ENCODE measurements at regions not wholly inside any gene's neighbourhood (a gene's known extent, or its start where the extent isn't known, plus 50 kb on each side); places are given as distances from the start of the nearest gene placed in this dataset.

- DNase-seq = no peak
Measured at GRCh38 chr3:177429771-177430170, 232.5 kb upstream of the TBL1XR1 start.

DNA sequence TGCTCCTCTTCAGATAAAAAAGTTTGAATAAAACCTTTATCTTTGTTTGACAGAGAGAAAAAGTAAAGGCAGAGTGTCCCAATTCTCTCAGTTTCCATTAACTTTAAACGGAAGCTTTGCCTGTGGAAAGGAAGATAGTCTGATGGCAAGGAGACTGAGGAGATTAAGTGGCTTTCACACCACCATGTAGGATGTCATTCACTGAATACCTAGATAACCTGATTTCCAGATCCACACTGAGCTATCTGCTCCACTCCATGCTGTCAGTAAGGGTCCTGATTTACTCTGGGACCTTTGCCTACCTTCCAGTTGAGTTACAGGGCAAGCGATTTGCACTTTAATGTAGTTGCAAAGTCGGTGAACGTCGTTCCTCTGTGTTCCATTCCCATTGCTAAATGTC, 233.4 kb upstream of the TBL1XR1 start:
- DNase-seq = no peak

GRCh38 chr3:177431525-177432176, 234.4 kb upstream of the TBL1XR1 start:
- DNase-seq = no peak

DNA sequence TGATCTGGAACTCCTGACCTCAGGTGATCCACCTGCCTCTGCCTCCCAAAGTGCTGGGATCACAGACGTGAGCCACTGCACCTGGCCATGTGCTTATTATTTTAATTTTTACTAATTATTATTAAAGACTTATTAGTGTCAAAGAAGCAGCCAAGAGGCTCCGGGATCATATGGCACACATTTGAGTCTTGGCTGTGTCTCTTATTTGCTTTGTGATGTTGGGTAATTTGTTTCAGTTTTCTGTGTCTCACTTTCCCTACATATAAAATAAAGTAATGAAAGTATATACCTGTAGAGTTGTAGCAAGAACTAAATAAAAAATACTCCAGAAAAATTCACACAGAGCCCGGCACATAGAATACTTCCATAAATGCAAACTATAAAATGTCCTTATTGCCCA, 238.0 kb upstream of the TBL1XR1 start:
- no peak for DNase-seq

- no peak for DNase-seq
Measured at GRCh38 chr3:177437513-177438337, 240.4 kb upstream of the TBL1XR1 start.

DNA sequence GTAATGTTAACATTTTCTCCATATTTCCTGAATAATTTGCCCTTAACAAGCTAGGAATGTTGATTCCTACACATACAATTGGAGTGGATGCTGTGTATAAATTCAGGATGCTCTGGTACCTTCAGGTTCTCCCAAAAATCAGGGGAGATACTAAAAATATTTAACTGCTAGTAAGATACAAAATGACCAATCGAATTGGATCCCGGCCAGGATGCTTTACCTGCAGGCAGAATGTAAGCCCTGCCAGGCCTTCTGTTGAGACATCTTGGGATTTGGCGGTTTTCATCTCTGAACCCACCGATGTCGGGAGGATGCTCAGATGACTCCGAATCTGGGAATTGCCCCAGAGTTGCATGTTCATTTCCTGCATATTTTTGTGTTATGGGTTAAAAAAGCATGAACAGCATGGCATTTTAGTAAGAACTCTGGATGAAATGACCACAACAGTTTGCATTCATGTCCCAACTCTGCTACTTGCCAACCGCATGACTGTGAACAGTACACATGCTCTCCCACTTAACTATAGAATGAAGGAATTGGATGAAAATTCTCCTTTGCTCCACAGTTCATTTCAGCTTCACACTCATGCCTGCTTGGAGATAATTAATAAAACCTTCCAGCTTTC, 241.4 kb upstream of the TBL1XR1 start:
- no peak for DNase-seq

GRCh38 chr3:177439694-177440269, 242.5 kb upstream of the TBL1XR1 start:
- no peak for DNase-seq

DNA sequence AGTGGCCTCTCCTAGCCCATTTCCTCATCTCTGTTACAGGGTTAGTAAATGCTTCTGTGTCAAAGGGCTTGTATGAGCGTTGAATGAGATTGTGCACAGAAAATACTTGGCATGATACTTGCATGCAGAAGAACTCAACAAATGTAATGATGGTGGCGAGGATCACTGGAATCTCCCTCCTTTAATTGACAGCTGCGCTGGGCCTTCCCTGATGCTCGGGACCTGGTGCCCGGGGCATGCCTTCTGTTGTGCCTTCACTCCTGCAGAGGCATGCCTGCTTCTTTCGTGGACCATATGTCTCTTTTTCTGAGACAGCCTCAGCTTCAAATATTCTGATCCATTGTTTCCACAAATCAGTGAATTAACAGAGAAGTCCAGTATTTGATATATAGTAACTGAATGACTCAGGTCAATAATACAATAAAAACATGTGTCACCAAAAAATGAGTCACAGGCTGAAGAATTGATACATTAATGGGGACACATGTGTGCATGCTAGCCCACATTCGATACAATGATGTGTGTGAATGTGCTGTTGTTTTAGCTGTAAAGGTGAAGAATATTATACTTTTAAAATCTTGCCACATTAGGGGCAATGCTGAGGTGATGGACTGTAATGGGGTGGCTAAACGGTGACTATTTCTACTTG, 243.3 kb upstream of the TBL1XR1 start:
- DNase-seq = no peak

DNA sequence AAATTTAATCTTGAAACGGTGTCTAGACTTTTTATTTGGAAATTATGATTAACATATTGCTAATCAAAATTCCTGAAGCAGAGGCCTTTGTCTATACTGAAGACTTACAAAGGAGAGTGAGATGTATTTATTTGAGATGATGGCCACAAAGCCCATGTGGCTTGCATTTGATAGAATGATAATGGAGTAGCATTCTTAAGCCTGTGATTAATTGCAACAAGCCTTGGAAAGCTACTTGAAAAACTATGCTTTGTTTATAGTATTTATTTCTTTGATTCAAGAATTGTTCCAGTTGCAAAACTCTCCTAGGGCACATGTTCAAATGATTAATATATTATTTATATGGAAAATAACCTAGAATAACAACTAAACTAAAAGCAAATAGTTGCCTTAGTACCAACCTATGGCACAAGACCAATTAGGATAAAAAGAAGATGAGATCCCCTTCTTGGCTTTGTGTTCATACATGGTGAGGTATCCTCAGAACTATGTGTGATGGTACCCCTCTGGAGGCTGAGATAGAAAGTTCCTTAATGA, 244.1 kb upstream of the TBL1XR1 start:
- DNase-seq = no peak

- DNase-seq = peak in 1 of 3 donors; percentile 66
Measured at GRCh38 chr3:177441813-177442646, 244.7 kb upstream of the TBL1XR1 start.

- no peak for DNase-seq
Measured at GRCh38 chr3:177443469-177443868, 246.2 kb upstream of the TBL1XR1 start.

DNA sequence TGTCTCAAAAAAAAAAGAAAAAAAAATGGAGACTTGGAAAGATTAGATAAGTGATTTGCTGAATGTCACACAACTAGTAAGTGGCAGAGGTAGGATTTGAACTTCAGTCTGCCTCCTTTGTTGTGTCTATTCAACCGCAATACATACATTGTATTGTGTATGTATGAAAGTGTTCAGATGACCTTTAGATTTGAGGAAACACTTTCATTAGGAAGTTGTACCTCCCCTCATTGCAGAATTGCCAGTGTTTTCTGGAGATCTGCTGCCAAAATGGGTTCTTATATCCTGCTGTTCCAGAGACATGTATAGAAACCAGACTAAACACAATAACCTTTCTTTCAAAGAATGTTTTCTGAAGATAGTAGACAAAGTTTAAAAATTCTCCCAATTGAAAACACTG, 247.4 kb upstream of the TBL1XR1 start:
- no peak for DNase-seq

DNA sequence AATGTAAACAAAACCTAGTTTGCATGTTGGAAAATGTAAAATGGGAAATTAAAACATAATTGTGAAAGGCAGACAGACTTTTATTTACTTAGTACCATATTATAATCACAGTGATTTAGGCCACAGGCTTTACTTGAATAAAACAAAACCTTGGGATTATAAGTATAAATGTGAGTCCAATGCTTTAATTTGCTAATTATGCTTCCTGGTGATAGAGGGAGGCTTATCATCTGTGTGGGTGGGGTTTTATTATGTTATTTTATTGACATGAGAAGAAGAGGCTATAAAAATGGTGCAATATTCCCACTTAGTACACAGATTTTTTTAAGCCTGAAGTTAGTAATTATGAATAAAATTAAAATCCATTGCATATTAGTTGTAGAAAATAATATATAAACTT, 248.3 kb upstream of the TBL1XR1 start:
- DNase-seq = no peak

DNA sequence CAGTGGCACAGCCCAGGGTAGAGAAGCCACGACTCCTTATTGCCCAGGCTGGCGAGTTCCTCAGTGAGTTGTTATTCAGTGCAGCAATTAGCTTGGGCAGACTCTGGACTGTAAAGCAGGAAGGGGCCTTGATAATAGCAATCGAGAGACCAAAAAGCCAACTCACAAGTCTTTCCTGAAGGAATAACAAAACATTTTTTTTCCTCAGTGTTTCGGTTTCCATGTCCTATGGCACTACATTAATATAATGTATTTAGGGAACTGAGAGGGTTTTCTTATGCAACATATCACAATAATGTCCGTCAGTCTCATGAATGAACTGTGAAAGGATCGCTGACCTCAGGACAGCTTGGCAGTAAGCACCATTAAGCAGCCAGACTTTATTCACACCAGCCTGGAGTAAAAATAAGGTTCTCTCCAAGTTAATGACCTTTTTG, 248.9 kb upstream of the TBL1XR1 start:
- no peak for DNase-seq

- DNase-seq = no peak
Measured at GRCh38 chr3:177447938-177448337, 250.7 kb upstream of the TBL1XR1 start.

DNA sequence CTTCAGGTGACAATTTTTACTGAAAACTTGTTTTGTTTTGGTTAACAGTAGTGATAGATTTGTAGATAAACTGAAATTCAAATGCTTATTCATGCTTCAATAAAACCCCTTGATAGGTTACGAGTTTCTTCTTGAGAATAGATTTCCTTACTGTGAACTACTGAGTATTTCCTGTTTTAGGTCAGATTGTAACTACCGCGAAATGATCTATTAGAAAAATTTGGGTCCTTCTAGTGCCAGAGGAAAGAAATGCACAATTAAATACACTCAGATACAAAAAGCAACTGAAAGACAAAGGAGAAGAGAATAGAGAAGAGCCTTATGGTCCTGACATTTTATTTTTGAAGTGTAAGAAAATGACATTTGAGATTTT, 251.7 kb upstream of the TBL1XR1 start:
- no peak for DNase-seq

DNA sequence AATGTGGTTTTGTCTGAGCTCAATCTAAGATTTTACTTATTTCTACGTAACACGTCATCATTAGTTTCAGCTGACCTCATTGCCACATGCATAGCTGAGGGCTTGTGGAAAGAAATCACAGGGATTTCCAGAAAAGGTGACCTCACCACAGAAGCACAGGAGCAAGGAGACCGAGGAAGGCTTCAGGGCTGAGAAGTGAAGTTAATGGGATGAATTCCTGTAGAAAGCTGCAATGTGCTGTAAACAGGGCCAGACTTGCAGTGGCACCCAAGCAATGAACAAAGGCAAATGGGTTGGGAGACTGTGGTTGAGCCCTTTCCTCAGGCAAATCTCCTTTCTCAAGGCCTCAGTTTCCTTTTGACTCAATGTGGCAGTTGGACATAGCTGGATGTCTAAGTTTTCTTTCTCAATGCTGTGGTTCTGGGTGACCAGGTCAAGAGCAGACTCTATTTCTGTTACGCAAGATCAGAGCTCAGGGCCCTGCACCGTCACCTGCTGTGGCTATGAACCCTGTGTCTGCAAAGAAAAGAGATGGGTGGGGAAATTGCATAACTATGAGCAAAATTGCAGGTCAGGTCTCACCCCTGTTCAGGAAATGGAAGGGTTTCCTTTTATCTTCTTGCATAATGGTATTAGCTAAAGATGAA, 252.2 kb upstream of the TBL1XR1 start:
- no peak for DNase-seq

GRCh38 chr3:177451301-177451750, 254.0 kb upstream of the TBL1XR1 start:
- DNase-seq = peak in 1 of 3 donors; percentile 43

DNA sequence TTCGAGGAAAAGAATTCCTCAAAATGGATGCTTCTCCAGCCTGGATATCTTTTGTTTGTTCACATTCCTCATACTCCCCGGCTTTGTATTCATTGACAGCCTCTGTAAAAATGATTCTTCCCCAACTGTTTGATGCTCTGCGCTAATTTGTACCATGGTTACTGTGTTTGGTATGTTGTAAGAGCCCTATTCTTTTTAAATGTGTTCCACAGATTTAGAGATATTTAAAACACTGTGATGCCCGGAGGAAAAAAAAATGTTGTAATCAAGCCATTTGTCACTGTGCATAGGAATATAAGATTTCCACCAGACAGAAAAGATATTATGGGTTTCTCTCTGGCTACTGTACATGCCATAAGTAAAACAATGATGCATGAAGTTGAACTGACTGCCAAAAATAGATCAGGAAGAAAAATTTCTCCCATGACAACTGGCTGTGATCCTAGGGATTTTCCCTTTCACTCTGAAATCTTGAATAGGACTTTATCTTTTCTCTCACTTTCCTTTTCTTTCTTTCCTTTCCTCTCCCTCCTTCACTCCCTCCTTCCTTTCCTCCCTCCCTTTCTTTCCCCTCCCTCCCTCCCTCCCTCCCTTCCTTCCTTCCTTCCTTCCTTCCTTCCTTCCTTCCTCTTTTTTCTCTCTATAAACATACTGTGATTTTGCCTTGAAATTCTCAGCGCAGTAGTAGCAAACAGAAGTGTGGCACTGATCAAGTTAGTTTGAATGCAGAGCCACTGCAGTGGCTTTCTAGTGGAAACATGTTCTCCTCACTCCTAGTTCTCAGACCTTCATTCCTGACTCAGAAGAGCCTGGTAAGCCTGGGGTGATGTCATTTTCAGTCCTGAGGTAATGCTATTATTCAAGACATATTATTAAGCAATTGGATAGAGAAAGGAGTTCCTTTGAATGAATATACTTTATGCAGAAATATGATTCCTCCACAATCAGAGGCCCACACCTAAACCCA, 254.9 kb upstream of the TBL1XR1 start:
- DNase-seq = peak; percentile 80 to 89 (median 80)
